Prostate gland (tissue), 2 donors: ENCODE measurements at regions not wholly inside any gene's neighbourhood (a gene's known extent, or its start where the extent isn't known, plus 50 kb on each side); places are given as distances from the start of the nearest gene placed in this dataset.

Experiments
- DNase-seq: peaks from one replicate; pipeline ENCODE4 v3.0.0-alpha.2; 2019; ENCODE audit warnings: low spot score
- H3K27ac ChIP-seq, 2 donors: fragments of 200-600 bp; sonication (generic); 2 replicates each; pipeline ENCODE4 v1.5.1; 2017 to 2019
- H3K27me3 ChIP-seq: fragments of 200-600 bp; sonication (generic); replicated peaks from 2 replicates; pipeline ENCODE4 v1.5.1; 2019; ENCODE audit not compliant: insufficient read depth
- H3K36me3 ChIP-seq, 2 donors: fragments of 200-600 bp; sonication (generic); 1 replicate in 1 of 2; 2 replicates in 1 of 2; pipeline versions ENCODE4 v1.5.1 to v1.8.1; 2017 to 2019
- H3K4me1 ChIP-seq: fragments of 200-600 bp; sonication (generic); replicated peaks from 2 replicates; pipeline ENCODE4 v1.5.1; 2019
- H3K4me3 ChIP-seq, 2 donors: fragments of 200-600 bp; sonication (generic); 2 replicates each; pipeline ENCODE4 v1.5.1; 2017 to 2019
- H3K9me3 ChIP-seq: fragments of 200-600 bp; sonication (generic); 2 replicates; pipeline ENCODE4 v1.5.1; 2017
- POLR2A ChIP-seq: fragments of 450-650 bp; IDR thresholded peaks from one replicate; pipeline ENCODE4 v1.6.1; 2016; ENCODE audit warnings: antibody characterized with exemption, mild to moderate bottlenecking
- POLR2AphosphoS5 ChIP-seq: sonication (generic); formaldehyde crosslinking; IDR thresholded peaks from one replicate; pipeline ENCODE4 v1.6.1; 2017; ENCODE audit warnings: antibody characterized with exemption
- WGBS: methylation state at CpG from one replicate; pipeline ENCODE4 v1.1.5; 2018; 5-methylcytosine and 5-hydroxymethylcytosine counted together
- intact Hi-C: fragments of 100-400 bp; cut with DNase I; formaldehyde crosslinking; loops from one replicate; pipeline ENCODE4 v1.14.2; 2022
- TF ChIP-seq, protein P1 (sequence below), 4 experiments: fragments of 200-600 bp in 2 of 4; fragments of 450-650 bp in 2 of 4; sonication (generic) in 2 of 4; IDR thresholded peaks; 1 replicate in 3 of 4; 2 replicates in 1 of 4; pipeline ENCODE4 v1.5.1; 2016 to 2019; ENCODE audit warnings: antibody characterized with exemption in 4 of 4, mild to moderate bottlenecking in 2 of 4, moderate library complexity in 2 of 4

DNA sequence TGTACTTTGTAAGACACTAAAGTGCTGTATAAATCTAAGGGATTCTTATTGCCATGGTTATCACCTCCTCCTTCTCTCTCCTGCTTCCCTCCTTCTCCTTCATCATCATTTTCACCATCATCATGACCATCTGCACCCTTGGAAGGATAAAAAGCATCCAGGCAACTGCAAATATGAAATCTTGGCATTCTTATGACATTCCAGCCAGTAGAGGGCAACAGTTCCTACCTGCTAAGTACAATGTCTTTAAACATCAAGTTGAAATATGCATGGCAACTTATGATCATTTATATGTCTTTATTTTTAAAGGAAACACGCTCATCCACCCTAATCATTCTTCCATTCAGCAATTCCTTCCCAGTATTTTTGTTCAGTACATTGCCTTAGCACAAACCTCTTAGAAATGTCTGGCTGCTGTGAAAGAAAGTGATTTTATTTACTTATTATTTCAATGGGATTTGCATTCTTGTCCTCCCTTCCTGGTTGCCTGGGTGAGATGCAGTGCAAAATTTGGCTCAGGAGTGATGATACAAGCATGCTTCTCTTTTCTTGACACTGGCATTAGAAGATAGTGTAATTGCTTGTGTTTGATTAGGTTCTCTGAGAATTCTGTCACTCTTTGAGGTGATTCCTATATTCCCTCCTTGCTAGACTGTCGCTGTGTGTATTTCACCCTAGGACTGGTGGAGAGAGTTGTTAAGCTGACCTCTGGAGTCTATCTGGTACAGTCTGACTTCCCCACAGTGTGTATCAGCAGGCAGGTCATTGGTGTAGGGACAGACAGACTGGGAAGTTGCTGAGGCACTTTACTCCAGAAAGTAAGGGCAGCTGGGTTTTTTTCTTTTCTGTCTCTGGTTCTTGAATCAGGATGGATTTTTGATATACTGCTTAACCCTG lies 188.5 kb upstream of the BMPER start:
- Histone ChIP-seq H3K27ac (no peak overlapping the region), H3K4me1 (no peaks in the 10 kb centered on the region), H3K4me3 (no peak overlapping the region), H3K36me3 (no peaks in the 10 kb centered on the region), H3K9me3 (no peaks in the 10 kb centered on the region), H3K27me3 (no peaks in the 10 kb centered on the region)
- peak; percentile 26 for TF ChIP-seq POLR2AphosphoS5
- TF ChIP-seq, protein P1, sequence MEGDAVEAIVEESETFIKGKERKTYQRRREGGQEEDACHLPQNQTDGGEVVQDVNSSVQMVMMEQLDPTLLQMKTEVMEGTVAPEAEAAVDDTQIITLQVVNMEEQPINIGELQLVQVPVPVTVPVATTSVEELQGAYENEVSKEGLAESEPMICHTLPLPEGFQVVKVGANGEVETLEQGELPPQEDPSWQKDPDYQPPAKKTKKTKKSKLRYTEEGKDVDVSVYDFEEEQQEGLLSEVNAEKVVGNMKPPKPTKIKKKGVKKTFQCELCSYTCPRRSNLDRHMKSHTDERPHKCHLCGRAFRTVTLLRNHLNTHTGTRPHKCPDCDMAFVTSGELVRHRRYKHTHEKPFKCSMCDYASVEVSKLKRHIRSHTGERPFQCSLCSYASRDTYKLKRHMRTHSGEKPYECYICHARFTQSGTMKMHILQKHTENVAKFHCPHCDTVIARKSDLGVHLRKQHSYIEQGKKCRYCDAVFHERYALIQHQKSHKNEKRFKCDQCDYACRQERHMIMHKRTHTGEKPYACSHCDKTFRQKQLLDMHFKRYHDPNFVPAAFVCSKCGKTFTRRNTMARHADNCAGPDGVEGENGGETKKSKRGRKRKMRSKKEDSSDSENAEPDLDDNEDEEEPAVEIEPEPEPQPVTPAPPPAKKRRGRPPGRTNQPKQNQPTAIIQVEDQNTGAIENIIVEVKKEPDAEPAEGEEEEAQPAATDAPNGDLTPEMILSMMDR (IDR thresholded peaks at IDR 0.05), result peak in 3 of 4 experiments; percentile 41 to 65 (median 62)
- TF ChIP-seq POLR2A, result no peak
- no peak for DNase-seq
- 75% methylated on average over 2 of the region's 2 CpGs for WGBS
- intact Hi-C loops, result no loop called here

DNA sequence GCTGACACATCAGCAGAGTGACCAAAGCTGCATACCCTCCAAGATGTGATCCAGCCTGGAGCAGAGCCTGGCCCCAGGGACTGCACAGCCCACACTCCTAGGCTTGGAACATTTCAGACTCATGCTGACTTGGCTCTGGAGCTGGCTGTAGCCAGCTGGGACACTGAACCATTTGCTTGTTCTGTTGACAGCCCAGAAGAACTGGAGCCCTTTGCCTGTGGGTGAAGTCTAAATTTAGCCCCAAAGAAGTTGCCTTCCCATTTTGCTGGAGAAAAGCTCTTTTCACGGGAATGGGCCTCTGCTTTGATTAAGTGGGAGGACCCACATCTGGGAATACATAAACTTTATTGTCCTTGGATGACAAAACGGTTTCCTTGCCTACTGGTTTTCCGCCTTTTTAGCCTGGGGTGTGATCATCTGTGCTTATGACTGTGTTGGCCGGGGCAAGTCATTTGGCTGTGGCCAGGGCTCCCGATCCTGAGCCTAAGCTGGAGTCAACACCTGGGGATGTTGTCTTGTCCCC lies 186.2 kb upstream of the BMPER start:
- H3K27ac ChIP-seq, result no peak overlapping the region
- no peak for DNase-seq
- no peaks in the 10 kb centered on the region for H3K9me3 ChIP-seq
- WGBS, result 83% methylated on average over 5 of the region's 5 CpGs
- no peaks in the 10 kb centered on the region for H3K36me3 ChIP-seq
- no peak overlapping the region for H3K4me3 ChIP-seq
- intact Hi-C loops, result no loop called here
- no peaks in the 10 kb centered on the region for H3K27me3 ChIP-seq
- no peak for TF ChIP-seq POLR2A
- TF ChIP-seq, protein P1 (IDR thresholded peaks at IDR 0.05), result no peak
- no peak for TF ChIP-seq POLR2AphosphoS5
- no peaks in the 10 kb centered on the region for H3K4me1 ChIP-seq

DNA sequence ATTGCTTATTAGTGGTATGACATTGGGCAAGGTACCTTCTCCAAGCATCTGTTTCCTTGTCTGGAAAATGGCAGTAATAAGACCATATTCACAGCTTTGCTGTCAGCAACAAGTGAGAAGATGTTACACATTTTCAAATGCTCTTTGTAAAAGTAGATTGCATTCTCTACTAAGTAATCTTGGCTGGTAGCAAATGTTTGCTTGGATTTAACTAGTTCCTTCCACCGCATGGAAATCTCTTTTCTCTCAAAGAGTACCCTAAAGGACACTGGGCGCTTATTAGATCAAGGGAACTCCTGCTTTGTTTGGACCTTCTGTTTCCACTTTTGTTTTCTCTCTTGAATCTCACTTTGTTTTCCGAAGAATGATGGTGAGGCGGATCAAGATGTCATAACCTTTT lies 185.2 kb upstream of the BMPER start:
- intact Hi-C loops, result no loop called here
- TF ChIP-seq, protein P1 (IDR thresholded peaks at IDR 0.05), result no peak
- TF ChIP-seq POLR2AphosphoS5, result no peak
- TF ChIP-seq POLR2A, result no peak

DNA sequence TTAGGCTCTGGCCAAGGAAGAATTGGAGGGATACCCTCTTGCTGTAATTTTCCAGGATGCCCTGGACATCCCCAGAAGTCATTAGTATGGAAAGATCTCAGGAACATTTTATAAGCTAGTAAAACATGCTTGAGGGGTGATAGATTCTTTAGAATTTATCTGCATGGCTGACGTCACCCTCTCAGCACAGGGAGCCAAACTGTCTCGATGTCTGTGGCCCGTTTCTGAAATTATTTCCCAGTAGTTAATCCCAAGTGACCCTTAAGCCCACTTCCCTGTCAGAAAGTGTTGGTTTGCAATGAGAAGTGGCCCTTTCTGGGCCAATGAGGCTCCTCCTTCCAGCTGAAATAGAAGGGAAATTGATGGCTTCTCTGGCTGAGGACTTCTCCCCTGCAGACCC lies 184.5 kb upstream of the BMPER start:
- 72% methylated on average over 3 of the region's 3 CpGs for WGBS
- Histone ChIP-seq H3K9me3 (no peaks in the 10 kb centered on the region), H3K4me1 (no peaks in the 10 kb centered on the region), H3K27me3 (no peaks in the 10 kb centered on the region), H3K36me3 (no peaks in the 10 kb centered on the region), H3K27ac (no peak overlapping the region), H3K4me3 (no peak overlapping the region)
- DNase-seq, result no peak
- no peak for TF ChIP-seq POLR2A
- TF ChIP-seq, protein P1 (IDR thresholded peaks at IDR 0.05), result no peak
- no peak for TF ChIP-seq POLR2AphosphoS5
- intact Hi-C loops, result no loop called here

More for the DNA sequence above, 185.2 kb upstream of the BMPER start:
- Histone ChIP-seq H3K4me1 (no peaks in the 10 kb centered on the region), H3K27me3 (no peaks in the 10 kb centered on the region), H3K9me3 (no peaks in the 10 kb centered on the region), H3K4me3 (no peak overlapping the region), H3K36me3 (no peaks in the 10 kb centered on the region), H3K27ac (no peak overlapping the region)
- WGBS, result over 99% methylated on average over 4 of the region's 4 CpGs
- no peak for DNase-seq

DNA sequence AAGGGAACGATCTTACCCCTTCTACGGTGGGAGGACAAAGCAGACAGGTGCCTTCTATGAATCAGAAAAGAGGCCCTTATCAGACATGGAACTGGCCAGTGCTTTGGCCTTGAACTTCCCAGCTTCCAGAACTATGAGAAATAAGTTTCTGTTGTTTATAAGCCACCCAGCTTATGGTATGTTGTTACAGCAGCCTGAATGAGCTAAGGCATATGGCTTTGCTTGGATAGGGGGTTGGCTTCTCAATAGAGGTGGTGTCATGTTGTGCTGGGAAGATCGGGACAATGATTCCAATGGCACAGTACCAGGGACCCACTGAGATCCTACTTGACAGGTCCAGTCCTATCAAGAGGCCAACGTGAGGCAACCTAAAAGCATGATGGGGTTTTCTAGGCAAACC lies 183.4 kb upstream of the BMPER start:
- no peaks in the 10 kb centered on the region for H3K36me3 ChIP-seq
- no peaks in the 10 kb centered on the region for H3K4me1 ChIP-seq
- no peaks in the 10 kb centered on the region for H3K9me3 ChIP-seq
- H3K27me3 ChIP-seq, result no peaks in the 10 kb centered on the region
- no peak overlapping the region for H3K4me3 ChIP-seq
- TF ChIP-seq POLR2A, result no peak
- no peak for TF ChIP-seq POLR2AphosphoS5
- TF ChIP-seq, protein P1 (IDR thresholded peaks at IDR 0.05), result no peak
- no peak overlapping the region for H3K27ac ChIP-seq
- intact Hi-C loops, result no loop called here
- no peak for DNase-seq
- 94% methylated on average over 4 of the region's 4 CpGs for WGBS
